ENCODE measurements at regions not wholly inside any gene's neighbourhood (a gene's known extent, or its start where the extent isn't known, plus 50 kb on each side); places are given as distances from the start of the nearest gene placed in this dataset.

GRCh38 chr13:87452281-87452680 lies 218.9 kb upstream of the SLITRK5 start:
- TF ChIP-seq CTCF (IDR thresholded peaks at IDR 0.05; ENCODE audit: extremely low read depth in 1 of 2, insufficient read depth in 1 of 2, low read depth in 1 of 2, low read length in 2 of 2) (no peak), EZH2 (IDR thresholded peaks at IDR 0.05; ENCODE audit: borderline replicate concordance, low read depth, low read length, severe bottlenecking) (no peak), POLR2A (IDR thresholded peaks at IDR 0.05; ENCODE audit: low read depth, low read length) (no peak), POLR2AphosphoS5 (IDR thresholded peaks at IDR 0.05; ENCODE audit: insufficient read depth, low read depth, low read length) (no peak), MYC (IDR thresholded peaks at IDR 0.05; ENCODE audit: low read depth, low read length) (no peak), GATA2 (IDR thresholded peaks at IDR 0.05; ENCODE audit: insufficient read depth, insufficient read length, low read depth, low read length) (no peak)
